Panc1 (cell line): ENCODE measurements at regions not wholly inside any gene's neighbourhood (a gene's known extent, or its start where the extent isn't known, plus 50 kb on each side); places are given as distances from the start of the nearest gene placed in this dataset.

Experiments used
- CTCF ChIP-seq: fragments of 450-650 bp; IDR thresholded peaks from 2 replicates; pipeline ENCODE4 v1.5.1; 2017; ENCODE audit warnings: mild to moderate bottlenecking
- POLR2AphosphoS5 ChIP-seq: IDR thresholded peaks from 2 replicates; pipeline ENCODE4 v1.6.1; 2012; ENCODE audit warnings: mild to moderate bottlenecking, low read depth, low read length, moderate library complexity
- REST ChIP-seq, 2 experiments: IDR thresholded peaks; 2 replicates each; pipeline ENCODE4 v1.6.1; 2011 to 2012; ENCODE audit warnings: low read depth in 2 of 2, control low read depth in 1 of 2, low read length in 1 of 2, mild to moderate bottlenecking in 1 of 2, moderate library complexity in 1 of 2; ENCODE audit not compliant: insufficient read depth in 1 of 2

GRCh38 chr4:182014164-182014563 lies 229.0 kb upstream of the TENM3 start:
- TF ChIP-seq CTCF (no peak), POLR2AphosphoS5 (no peak), REST (IDR thresholded peaks at IDR 0.05; ENCODE audit: insufficient read depth in 1 of 2, low read depth in 2 of 2, low read length in 1 of 2) (no peak)
